ENCODE measurements at regions not wholly inside any gene's neighbourhood (a gene's known extent, or its start where the extent isn't known, plus 50 kb on each side); places are given as distances from the start of the nearest gene placed in this dataset.

DNA sequence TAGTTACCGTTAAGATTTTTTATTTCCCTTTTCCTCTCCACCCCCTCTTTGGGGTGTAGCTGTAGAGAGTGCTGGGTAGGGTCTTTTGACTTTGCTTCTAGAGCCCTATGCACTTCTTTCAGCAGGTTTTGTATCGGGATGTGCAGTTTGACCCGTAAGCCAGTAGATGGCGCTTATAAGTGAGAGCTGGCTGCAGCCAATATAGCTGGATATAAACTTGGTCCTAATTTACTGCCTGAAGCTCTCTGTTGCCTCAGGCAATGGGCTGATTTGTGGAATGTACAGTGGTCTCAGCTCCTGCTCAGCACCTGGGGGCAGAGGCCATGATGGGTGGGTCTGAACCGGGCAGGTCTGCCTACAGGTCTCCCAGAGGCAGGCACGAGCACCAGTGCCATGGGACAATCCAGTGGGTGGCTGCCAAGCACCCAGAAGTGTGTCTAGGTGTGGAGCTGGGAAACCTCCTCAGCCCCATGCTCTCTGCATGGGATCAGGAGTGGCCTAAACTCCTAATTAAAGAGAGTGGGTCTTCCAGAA lies 146.5 kb downstream of the SPANXN1 start:
- TF ChIP-seq CTCF (IDR thresholded peaks at IDR 0.05; ENCODE audit: borderline replicate concordance, extremely low read depth, low read length, poor library complexity, severe bottlenecking) (peak; percentile 45), EZH2 (IDR thresholded peaks at IDR 0.05; ENCODE audit: borderline replicate concordance, low read depth, low read length, severe bottlenecking) (no peak)

Measured in DND-41 (cell line).